AG10803 (cell line): ENCODE measurements at regions not wholly inside any gene's neighbourhood (a gene's known extent, or its start where the extent isn't known, plus 50 kb on each side); places are given as distances from the start of the nearest gene placed in this dataset.

Experiments
- DNase-seq: peaks from one replicate; pipeline ENCODE4 v3.0.0; 2010; ENCODE audit warnings: low read depth
- H3K4me3 ChIP-seq: 2 replicates; pipeline ENCODE4 v1.5.1; 2011; ENCODE audit warnings: mild to moderate bottlenecking, low read length, control low read depth
- CTCF ChIP-seq: conservative IDR thresholded peaks from 2 replicates; pipeline ENCODE4 v1.5.1; 2011; ENCODE audit warnings: mild to moderate bottlenecking, low read length, control low read depth, inconsistent platforms

- no peak for DNase-seq
- H3K4me3 ChIP-seq, result no peak overlapping the region
- TF ChIP-seq CTCF, result no peak
These were observed 138.9 kb upstream of the APCDD1 start for GRCh38 chr18:10315522-10315921.

GRCh38 chr18:10316778-10317177 lies 137.7 kb upstream of the APCDD1 start:
- TF ChIP-seq CTCF, result no peak
- H3K4me3 ChIP-seq, result no peak overlapping the region
- no peak for DNase-seq

GRCh38 chr18:10317864-10318690 lies 136.4 kb upstream of the APCDD1 start:
- no peak for DNase-seq
- no peak overlapping the region for H3K4me3 ChIP-seq
- TF ChIP-seq CTCF, result no peak

- no peak for TF ChIP-seq CTCF
- H3K4me3 ChIP-seq, result no peak overlapping the region
- peak; percentile 38 for DNase-seq
These were observed 135.8 kb upstream of the APCDD1 start for GRCh38 chr18:10318691-10318970.

GRCh38 chr18:10319026-10319425 lies 135.4 kb upstream of the APCDD1 start:
- no peak overlapping the region for H3K4me3 ChIP-seq
- no peak for DNase-seq
- no peak for TF ChIP-seq CTCF

- no peak for DNase-seq
- no peak overlapping the region for H3K4me3 ChIP-seq
- no peak for TF ChIP-seq CTCF
These were observed 134.4 kb upstream of the APCDD1 start for GRCh38 chr18:10319914-10320600.

- no peak overlapping the region for H3K4me3 ChIP-seq
- TF ChIP-seq CTCF, result no peak
- DNase-seq, result peak; percentile 83
These were observed 133.6 kb upstream of the APCDD1 start for GRCh38 chr18:10320791-10321190.
